ENCODE measurements at regions not wholly inside any gene's neighbourhood (a gene's known extent, or its start where the extent isn't known, plus 50 kb on each side); places are given as distances from the start of the nearest gene placed in this dataset.
"Not testable (repeated sequence)": the region's sequence is repeated elsewhere in the genome, so short reads cannot be mapped to it uniquely, and the experiment has no call there.

- DNase-seq: no peak
These were observed 160.9 kb upstream of the SPTLC3 start for GRCh38 chr20:12847872-12848271.

- DNase-seq: no peak
These were observed 159.4 kb upstream of the SPTLC3 start for GRCh38 chr20:12849225-12849910.

GRCh38 chr20:12857643-12858042 lies 151.1 kb upstream of the SPTLC3 start:
- not testable (repeated sequence) for DNase-seq

- DNase-seq: no peak
These were observed 148.0 kb upstream of the SPTLC3 start for GRCh38 chr20:12860619-12861247.

GRCh38 chr20:12869669-12870068 lies 139.1 kb upstream of the SPTLC3 start:
- no peak for DNase-seq

GRCh38 chr20:12870588-12870987 lies 138.2 kb upstream of the SPTLC3 start:
- DNase-seq: no peak

GRCh38 chr20:12874933-12875332 lies 133.8 kb upstream of the SPTLC3 start:
- DNase-seq: no peak

- no peak for DNase-seq
These were observed 133.3 kb upstream of the SPTLC3 start for GRCh38 chr20:12875510-12875909.

GRCh38 chr20:12882832-12883506 lies 125.8 kb upstream of the SPTLC3 start:
- no peak for DNase-seq

GRCh38 chr20:12883507-12883885 lies 125.3 kb upstream of the SPTLC3 start:
- DNase-seq: no peak

GRCh38 chr20:12886618-12887363 lies 122.0 kb upstream of the SPTLC3 start:
- DNase-seq: no peak

GRCh38 chr20:12891643-12892042 lies 117.1 kb upstream of the SPTLC3 start:
- DNase-seq: no peak

- DNase-seq: no peak
These were observed 115.8 kb upstream of the SPTLC3 start for GRCh38 chr20:12893019-12893418.

- DNase-seq: no peak
These were observed 115.1 kb upstream of the SPTLC3 start for GRCh38 chr20:12893653-12894052.

- DNase-seq: no peak
These were observed 114.7 kb upstream of the SPTLC3 start for GRCh38 chr20:12894089-12894488.

GRCh38 chr20:12896180-12896579 lies 112.6 kb upstream of the SPTLC3 start:
- no peak for DNase-seq

GRCh38 chr20:12902992-12903391 lies 105.8 kb upstream of the SPTLC3 start:
- DNase-seq: no peak

- no peak for DNase-seq
These were observed 102.4 kb upstream of the SPTLC3 start for GRCh38 chr20:12906361-12906760.

GRCh38 chr20:12911372-12911771 lies 97.4 kb upstream of the SPTLC3 start:
- DNase-seq: no peak

- DNase-seq: no peak
These were observed 94.9 kb upstream of the SPTLC3 start for GRCh38 chr20:12913781-12914443.

GRCh38 chr20:12914804-12915203 lies 94.0 kb upstream of the SPTLC3 start:
- DNase-seq: no peak

GRCh38 chr20:12916699-12917098 lies 92.1 kb upstream of the SPTLC3 start:
- DNase-seq: no peak

GRCh38 chr20:12924126-12924525 lies 84.6 kb upstream of the SPTLC3 start:
- no peak for DNase-seq
